A204.1 (cell line): ENCODE measurements at regions not wholly inside any gene's neighbourhood (a gene's known extent, or its start where the extent isn't known, plus 50 kb on each side); places are given as distances from the start of the nearest gene placed in this dataset.
"Not testable (repeated sequence)": the region's sequence is repeated elsewhere in the genome, so short reads cannot be mapped to it uniquely, and the experiment has no call there.

Experiments
- FAIRE-seq: peaks from 2 replicates; lab custom pipeline; 2012; peaks lifted over from hg19 to GRCh38; lab: Jason Lieb, UNC

DNA sequence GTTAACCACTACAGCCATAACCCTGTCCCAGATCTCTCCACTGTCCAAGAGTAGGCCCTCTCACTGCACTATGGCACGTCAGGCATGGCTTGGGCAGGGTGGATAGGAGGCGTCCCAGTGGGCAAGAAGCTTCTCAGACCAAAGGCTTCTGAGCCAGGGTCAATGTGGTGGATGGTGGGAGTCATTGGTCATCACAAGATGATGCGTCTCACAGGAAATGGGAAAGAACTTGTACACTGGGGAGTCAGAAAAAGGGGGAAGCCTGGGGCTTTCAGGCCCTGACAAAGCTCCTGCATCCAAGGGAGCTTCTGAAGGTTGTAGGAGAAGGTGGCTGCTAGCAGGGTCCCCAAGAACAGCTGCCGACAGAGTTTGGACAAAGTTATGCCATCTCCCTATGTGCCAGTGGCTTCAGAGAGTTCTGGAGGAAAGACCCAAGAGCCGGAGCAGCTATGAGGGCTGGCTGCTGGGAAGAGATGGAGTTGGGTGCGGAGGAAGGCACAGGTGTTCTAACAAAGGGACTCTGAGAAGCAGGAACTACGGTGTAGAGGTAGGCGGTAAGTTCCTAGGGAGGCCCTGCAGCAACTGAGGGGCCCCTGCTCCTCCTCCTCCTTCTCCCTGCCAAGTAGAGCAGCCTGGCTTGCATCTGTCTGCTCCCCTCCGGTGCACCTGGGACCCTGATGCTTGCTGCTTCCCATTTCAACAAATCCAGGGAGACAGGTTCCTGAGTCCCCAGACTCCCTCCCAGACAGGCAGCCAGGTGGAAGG is 81.1 kb downstream of the ARL6IP4 start:
- no peak for FAIRE-seq

DNA sequence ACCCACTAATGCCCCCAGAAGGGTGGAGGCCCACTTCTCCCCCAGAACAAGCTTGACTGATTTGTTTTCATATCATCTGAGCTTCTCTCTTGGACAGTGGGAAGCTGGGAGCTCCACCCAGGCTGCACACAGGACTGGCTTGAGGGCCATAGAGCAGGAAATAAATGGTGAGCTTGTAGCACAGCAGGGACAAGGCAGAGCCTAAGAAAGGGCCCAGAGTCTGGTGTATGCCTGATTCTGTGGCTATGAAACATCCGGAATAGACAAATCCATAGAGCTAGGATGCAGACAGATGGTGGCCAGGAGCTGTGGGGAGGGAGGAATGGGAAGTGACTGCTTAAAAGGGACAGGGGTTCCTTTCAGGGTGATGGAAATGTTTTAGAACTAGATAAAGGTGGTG is 79.0 kb downstream of the ARL6IP4 start:
- no peak for FAIRE-seq

DNA sequence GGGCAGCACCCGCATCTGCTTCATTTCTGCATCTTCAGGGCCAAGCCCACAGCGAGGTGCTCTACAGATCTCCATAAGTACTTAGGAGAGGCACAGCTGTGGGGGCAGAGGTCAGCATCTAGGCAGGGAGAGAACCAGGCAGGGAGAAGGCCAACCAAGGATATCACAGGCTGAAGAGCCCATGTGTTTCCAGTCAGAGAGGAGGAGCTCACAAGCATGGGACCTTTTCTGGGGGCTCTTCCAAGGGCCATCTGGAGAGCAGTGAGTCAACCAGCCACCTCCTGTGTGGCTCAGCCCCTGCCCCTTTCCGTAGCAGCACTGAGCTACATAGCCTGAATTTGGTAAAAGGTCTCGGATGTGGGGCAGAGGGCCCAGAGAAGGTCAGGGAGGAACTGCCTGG is 78.5 kb downstream of the ARL6IP4 start:
- no peak for FAIRE-seq

DNA sequence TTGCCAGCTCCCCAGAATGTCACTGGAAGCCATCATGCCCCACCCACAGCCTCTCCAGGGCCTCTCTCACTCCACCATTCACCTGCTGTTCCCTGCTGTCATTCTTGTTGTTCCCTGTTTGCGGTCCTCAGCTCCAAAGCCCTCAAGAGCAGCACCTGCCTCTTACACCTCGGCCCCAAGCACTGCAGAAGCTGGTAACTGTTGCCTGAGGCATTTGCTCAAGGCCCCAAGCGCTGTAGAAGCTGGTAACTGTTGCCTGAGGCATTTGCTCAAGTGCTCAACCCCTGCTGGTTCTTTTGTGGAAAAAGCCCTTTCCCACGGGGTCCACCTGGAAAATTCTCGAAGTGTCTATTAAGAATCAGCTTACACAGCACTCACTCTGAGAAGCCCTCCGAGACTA is 78.0 kb downstream of the ARL6IP4 start:
- no peak for FAIRE-seq

DNA sequence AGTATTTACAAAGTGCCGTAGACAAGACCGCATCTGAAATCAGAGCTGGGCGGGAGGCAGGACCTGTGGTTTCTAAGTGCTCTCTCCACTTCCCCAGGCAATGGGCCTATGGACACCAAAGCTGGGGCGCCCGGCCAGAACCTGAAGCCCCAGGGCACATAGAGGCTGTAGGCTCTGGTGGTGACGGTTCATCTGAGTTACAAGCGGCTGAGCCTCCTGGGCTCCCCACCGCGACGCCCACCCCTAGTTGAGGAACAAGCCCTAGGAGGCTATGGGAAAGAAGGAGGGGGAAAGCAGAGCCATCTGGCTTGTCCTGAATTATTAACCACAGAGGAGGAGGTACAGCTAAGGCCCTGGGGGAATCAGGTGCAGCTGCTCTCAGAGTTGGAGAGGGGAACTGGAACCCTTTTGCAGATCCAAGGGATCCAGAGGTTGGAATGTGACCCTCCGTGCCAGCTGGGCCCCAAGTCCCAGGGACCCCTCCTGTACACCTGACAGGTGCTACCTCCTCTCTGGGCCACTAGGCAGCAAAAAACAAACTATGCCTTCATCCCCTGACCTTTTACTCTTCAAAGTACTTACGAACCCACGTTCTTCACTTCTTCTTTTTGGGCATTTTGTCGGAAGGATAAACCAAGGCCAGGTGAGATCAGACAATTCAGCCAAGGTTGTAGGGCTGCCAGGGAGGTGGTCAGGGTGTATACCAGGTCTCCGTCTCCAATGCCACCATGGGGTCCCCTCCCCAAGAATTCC is 77.2 kb downstream of the ARL6IP4 start:
- FAIRE-seq = no peak

DNA sequence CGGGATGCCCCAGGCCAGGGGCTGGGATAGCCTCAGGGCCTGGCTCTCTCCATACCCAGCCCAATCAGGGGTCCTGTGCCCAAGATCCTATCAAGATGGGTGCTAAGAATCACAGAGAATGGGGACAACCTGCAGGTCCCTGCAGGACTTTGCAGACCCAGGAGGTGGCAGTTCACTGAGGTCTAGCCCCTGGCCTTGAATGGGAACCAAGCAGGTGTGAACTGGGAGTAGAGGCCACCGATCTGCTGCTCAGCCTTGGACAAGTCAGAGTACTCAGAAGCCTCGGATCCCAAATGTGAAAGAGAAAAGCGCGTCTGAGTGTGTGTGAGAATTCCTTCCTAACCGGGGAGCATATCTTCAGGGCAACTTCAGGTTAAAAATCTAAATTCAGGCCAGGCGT is 76.2 kb downstream of the ARL6IP4 start:
- FAIRE-seq = no peak

DNA sequence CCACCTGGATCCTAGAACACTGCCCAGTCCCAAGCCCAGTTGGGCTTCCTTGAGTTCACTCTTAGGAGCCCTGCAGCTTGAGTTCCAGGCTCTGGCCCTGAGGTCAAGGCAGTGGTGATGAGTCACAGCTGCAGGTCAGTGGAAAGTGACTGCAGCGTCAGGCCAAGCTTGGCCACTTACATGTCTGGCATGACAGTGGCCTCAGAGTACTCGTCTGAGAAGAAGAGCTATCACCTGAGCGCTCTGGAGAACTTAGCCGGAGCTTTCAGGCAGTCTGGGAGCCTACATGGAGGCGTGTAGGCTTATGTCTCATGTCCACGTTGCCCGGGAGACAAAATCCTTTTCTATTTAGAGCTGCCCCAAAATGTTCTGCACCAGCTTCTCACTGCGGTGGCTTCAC is 75.6 kb downstream of the ARL6IP4 start:
- FAIRE-seq = no peak

DNA sequence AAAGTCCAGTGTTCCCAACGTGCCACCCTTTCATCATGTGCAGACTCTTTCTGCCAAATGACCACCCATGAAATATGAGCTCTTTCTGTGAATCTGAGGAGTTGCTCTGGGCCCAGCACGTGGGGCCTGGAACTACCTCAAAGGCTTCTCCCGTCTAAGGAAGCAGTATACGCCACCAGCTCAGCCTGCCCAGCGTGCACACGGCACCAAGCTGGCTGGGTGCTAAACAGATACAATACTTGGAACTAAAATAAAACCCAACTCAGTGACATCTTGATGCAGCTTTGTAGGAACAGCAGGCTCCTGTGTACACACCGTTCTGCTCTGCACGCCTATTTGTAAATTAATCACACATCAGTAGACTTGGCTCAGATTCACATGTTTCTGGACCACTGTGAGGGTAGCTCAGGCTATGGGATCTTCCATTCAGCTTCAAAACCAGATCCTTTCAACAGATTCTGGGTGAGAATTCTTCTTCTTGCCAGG is 74.8 kb downstream of the ARL6IP4 start:
- no peak for FAIRE-seq

DNA sequence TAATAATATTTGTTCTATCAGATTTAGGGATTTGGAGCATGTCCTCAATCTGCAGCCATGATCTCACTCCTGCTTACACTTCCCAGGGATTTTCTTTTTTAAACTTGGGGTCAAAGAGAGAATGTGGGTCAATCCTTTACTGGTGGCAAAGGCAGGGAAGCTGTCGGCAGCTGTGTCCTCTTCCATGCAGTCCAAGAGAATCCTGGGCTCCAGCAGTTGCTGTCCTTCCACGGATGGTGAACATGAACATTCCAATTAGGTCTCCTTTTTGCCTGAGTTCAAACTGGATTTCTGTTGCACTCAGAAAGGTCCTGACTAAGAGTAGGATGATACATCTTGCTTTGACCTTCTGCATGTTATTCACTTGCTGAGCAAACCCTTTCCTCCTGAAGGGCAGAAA is 73.9 kb downstream of the ARL6IP4 start:
- no peak for FAIRE-seq

DNA sequence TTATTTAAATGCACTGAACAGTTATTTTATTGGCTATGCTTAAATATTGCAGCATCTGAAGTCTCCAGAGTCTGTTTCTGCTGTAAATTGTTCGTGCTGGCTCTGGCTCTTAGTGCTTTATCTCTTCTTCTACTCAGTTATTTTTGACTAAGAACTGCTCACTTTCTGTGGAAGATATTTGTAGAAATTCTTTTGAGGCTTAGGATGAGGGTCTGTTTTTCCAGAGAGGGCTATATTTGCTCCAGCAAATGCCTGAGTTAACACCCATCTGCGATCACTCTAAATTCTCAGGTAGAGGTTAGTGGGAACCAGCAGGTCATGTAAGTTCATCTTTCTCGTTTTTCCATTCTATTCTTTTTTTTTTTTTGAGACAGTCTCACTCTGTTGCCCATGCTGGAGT is 71.1 kb downstream of the ARL6IP4 start:
- no peak for FAIRE-seq

DNA sequence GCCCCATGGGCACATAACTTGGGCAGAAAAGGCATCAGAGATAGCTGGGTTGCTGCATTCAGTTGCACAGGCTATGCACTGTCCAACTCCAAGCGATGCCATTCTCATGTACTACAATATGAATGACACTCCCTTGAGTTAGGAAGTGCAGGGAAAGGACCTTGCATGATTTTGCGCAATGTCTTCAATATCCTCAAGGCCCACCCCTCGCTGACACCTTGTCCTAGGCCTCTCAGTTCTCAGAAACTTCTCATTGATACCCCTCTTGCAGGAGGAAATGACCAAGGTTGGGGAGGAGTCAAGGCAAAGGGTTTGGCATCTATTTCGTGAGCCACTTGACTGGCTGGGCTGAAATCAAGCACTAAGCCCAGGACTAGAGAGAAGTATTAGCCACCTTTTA is 70.4 kb downstream of the ARL6IP4 start:
- FAIRE-seq = no peak

DNA sequence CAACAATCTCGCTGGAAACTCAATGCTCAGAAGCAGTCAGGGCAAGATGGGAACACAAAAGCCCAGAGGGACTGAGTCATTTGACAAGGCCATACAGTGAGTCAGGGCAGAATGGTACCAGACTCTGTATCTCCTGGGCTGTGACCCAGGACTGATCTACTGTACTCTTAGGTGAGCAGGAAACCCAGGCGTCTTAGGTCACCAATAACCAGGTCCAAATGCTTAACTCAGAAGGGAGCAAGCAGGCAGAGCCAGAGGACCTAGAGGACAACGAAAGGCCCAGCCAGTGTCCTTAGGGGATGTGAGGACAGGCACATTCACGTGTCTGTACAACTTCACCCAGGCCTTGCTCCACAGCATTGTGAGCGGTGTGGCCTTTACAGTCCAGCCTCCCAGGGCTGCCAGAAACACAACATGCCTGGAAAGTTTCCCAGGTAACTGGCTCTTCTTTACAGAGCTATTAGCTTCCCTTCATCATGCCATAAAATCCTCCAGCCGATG is 69.9 kb downstream of the ARL6IP4 start:
- FAIRE-seq = no peak

DNA sequence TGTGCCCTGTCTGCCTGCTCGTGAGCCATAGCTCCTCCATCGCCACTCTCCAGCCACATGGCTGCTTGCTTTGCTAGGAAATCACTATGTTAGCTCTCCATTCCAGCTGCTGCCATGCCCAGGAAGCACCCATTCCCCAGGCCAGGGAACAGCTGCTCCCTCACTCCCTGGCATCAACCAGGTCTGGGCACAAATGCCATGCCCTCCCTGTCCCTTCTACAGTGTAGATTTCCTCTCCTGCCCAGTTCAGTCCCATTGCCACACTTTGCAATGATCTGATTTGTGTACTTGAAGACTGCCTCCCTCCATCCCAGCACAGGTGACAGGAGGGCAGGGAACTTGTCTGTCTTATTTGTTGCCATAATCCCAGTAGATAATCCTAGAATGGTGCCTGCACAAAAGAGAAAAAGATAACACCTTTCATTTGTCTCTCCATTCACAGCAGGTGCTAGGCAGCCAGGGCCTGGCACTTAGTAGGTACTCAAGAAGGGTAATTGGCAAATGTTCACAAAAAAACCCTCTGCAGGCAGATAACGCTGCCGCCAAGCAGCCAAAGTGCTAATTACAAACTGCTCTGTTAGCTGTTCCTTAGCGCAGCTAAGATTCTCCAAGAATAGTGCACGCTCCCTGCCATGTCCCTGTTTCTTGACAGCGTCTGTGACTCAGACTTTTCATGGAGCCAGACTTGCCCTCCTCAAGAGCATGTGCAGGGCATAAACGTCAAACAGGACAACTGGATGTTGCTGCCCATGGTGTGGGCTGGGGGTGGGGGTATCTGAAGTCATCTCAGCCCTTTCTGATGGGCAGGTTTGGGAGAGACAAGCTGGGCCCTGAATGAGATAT is 69.1 kb downstream of the ARL6IP4 start:
- no peak for FAIRE-seq

DNA sequence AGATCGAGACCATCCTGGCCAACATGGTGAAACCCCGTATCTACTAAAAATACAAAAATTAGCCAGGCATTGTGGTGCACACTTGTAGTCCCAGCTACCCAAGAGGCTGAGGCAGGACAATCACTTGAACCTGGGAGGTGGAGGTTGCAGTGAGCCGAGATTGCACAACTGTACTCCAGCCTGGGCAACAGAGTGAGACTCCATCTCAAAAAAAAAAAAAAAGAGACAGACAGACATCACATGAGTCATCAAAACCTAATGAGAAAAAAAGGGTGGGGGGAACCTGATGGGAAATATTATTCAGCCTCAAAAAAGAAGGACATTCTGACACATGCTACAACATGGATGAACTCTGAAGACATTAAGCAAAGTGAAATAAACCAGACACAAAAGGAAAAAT is 67.4 kb downstream of the ARL6IP4 start:
- not testable (repeated sequence) for FAIRE-seq

DNA sequence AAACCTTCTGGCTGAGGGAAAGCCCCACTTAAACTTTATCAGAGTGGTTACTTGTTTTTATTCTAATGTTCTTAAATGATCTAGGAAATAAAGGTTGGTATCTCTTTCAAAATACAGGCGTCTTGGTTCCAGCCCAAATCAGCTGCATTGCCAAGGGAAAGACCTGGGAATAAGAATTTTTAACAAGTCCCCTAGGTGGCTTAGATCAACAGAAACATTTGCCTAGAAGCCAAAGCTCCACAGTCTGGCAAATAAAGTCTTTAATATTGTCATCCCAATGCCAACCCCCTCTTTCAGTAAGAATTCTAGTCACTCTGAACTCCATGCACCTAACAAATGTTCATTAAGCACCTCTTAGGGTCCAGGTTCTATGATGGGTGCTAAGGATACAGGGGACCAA is 66.8 kb downstream of the ARL6IP4 start:
- no peak for FAIRE-seq

DNA sequence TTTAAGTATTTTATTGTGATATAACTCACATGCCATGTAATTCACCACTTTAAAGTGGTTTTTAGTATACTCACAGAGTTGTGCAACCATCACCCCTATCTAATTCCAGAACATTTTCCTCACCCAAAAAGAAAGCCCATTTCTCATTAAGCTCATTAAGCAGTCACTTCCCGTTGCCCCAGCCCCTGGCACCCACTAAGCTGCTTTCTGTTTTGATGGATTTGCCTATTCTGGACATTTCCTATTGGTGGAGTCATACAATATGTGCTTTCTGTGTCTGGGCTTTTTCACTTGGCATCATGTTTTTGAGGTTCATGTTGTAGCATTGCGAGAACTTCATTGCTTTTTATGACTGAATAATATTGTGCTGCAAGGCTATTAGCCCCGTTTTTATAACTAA is 66.0 kb downstream of the ARL6IP4 start:
- FAIRE-seq = no peak

DNA sequence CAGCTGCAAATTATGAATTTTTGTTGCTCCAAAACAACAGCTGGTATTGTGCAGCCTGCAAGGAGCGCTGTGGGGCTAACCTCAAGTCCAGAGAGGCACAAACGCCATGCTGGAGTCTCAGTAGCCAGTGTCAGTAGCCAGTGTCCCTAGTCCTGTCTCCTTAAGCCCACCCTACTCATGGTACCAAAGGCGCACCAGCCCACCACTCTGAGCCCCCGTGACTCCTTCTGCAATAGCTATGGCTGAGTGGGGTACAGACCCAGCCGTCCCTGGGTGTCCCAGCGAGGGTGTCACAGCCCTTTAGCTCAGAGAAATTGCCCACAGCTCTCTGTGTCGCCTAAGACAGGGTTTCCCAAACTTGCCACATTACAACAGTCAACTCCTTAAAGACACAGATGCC is 65.2 kb downstream of the ARL6IP4 start:
- FAIRE-seq = no peak

DNA sequence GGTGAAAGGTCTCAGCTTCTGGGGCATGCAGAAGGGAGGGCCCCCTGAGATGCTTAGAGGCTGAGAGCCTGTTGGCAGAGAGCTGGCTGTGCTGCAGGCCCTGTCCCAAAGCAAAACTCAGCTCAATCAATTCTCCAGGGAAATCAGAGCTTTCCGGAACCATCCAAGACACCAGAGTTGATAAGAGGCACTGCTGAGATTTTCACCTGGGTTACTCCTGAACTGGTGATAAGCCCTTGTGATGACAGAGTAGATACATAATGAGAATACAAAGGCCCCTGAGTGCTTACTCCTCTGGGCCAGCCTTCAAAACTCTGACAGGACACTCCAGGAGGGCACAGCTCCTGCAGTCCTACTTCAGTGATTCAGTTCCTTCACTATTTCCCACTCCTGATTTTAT is 63.9 kb downstream of the ARL6IP4 start:
- no peak for FAIRE-seq

DNA sequence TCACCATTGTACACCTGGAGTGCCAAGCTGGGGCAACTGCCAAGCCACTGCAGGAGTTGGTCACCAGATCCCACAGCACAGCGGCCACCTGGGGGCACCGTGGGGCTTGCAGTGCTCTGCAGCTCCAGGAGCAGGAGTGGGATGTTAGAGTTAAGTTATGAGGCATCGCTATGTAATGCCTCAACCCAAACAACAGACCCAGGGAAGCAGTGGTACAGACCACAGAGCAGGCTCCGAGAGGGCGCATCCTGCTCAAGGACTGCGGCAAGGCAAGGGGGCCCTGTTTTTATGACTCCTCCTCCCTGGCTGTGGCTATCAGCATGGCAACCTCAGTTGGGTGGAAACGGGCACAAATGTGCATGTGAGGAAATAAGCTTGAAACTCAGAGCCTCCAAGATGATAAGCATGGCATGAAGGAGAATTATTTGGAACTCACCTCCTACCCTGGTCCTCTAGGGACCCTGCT is 63.1 kb downstream of the ARL6IP4 start:
- no peak for FAIRE-seq

DNA sequence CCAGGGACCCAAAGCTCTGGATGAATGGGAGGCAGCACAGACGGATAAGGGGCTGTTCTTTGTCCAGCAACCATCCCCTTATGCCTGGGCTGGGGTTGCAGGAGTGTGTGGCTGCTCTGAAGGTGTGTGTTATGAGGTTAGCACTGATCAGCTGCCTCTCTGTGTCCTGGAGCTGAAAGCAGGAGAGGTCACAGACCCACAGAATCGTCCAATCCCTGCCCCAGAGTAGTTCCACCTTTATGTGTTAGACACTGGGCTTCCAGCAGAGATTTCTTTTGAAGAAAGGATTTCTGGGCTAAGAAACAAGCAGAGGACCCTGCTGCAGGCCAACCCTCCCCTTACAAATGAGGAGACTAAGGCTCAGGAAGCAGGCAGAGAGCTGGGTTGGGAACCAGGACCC is 62.4 kb downstream of the ARL6IP4 start:
- no peak for FAIRE-seq

DNA sequence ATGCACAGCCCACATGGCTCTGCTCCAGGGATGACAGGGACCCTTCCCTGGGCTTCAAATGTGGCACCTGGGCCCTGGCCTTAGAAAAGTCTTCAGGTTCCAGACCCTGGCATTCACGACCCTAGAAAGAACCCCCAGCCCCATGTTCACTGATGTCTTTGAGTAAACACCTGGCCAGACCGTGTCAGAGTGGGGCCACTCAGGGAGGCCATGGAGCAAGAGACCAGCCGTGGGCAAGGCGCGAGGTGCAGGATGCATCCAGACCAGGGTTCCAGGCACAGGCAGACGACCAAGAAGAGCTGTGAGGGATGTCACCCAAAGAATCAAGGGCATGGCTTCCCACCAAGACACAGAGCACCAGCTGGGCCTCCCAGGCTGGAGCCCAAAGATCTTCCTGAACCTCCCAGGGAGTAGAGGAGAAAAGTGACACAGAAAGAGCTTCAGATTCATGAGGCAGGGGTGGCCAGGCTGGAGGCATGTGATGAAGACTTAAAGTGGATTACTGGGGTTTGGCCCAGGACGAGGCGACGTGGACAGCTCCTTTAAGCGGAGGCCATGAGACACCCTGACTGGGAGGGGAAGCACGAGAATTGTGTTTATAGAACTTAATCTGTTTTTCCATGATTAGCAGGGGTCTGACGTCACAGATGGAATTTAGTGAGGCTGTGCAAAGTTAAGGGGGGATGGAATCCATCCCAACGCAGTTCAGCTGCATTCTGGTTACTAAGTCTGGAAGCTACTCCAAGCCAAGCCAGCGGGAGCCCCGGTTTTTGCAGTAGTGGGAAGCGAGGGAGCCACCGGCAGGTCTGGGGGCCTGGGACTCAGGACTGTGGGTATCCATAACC is 61.6 kb downstream of the ARL6IP4 start:
- no peak for FAIRE-seq
